GM18519 (cell line): ENCODE measurements at regions not wholly inside any gene's neighbourhood (a gene's known extent, or its start where the extent isn't known, plus 50 kb on each side); places are given as distances from the start of the nearest gene placed in this dataset.
"Not testable (repeated sequence)": the region's sequence is repeated elsewhere in the genome, so short reads cannot be mapped to it uniquely, and the experiment has no call there.

ENCODE experiments used
- ATAC-seq: cut with Tn5 transposase; IDR thresholded peaks from one replicate; pipeline ENCODE4 v1.9.1; 2021; ENCODE audit warnings: mild to moderate bottlenecking, moderate library complexity; ENCODE audit not compliant: unreplicated experiment, low FRiP score

DNA sequence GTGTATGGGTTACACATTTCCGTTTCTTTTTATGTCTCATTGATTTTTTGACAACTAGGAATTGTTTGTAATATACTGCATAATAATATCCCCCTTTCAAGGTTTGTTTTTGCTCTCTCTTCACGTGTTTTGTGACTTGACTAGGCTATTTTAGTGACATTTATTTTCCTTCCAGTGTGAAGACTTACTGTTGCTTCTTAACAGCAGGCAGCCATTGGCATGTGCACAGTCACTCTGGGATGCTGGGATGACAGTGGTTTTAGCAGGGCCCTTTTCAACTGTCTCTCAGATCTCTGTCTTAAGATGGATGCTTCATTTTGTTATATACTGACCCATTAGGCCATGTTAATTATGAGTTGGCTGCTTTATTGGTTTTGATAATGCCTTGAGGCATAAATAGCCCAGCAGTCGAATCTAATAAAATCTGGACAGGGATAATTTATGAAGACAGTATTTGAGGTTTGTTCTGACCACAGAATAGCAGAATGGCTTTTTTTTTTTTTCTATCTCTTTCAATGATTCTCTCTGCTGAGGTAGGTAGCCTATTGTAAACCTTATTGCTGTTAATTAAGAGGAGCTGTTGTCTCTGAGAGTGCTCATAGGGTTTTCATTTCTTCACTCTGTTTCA, 536.0 kb downstream of the GABRG2 start:
- ATAC-seq, result no peak

DNA sequence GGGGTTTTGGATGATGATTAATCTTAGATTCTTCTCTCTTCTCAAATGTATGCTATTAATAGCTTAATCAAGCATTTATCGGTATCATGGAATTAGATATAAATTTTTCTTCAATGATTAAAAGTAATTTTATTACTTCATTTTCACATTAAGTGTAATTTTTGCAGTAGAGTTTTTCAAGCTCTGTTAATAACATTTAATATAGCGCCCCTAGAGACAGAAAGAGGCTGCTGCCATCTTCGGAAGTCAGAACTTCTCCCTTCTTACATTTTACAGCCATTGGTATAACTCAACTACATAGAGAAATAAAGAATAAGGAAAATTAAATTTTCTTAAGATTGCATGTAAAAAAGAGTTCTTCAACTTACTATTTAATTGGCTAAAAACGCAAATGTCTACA, 540.3 kb downstream of the GABRG2 start:
- ATAC-seq, result no peak

GRCh38 chr5:162621726-162622263, 554.2 kb downstream of the GABRG2 start:
- ATAC-seq, result not testable (repeated sequence)

DNA sequence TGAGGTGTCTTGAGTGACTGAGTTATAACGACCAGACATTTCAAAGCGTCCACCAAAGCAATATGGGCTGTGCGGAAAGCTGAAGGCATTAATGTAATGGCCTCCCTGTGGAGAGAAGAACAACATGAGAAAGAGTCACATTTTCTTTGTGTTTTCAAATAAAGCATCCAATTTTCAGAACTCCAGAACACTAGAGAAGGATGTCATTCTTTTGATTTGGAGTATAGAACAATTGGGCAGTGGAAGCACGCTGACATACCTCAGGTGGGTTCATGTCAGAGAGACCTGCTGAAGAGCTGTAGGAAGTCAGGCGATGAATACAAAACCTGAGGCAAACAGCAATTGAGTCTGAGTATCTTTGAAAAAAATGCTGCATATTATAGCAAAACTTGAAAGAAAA, 556.5 kb downstream of the GABRG2 start:
- no peak for ATAC-seq

GRCh38 chr5:162637481-162637880, 569.9 kb downstream of the GABRG2 start:
- no peak for ATAC-seq

- no peak for ATAC-seq
Observed at GRCh38 chr5:162638849-162639248, 571.3 kb downstream of the GABRG2 start.

GRCh38 chr5:162641142-162641813, 573.7 kb downstream of the GABRG2 start:
- ATAC-seq, result no peak

DNA sequence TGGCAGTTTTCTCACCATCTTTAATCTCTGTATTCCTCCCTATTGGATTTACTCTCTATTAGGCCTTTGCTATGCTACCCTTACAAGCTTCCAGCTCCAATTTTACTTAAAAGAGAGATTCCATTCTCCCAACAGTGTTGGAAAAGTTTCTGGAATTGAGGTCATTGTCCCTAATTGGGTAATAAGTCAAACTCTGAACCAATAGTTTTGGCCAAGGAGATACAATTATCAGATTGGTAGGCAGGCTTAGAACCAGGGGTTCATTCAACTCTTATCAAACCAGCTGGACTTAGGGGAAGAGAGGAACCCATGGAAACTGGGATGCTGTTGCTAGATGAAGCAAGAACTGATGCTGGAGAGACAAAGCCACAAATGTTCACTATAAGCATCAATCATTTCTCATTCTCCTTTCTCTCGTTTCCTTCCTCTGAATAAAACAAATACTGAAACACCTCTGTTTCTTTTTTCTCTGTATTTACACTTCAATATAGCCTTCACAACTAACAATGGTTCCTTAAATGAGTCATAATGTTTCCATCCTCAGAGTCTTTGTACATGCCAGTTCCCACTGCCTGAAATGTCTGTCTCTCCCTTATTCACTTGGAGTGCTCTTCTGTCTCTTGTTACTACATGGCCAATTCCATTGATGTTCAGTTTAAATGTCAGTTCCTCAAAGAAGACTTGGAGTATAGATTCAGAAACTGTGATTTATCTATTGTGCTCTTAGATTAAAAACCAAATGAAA, 587.3 kb downstream of the GABRG2 start:
- no peak for ATAC-seq

- no peak for ATAC-seq
Observed at GRCh38 chr5:162657076-162657475, 589.5 kb downstream of the GABRG2 start.

GRCh38 chr5:162664846-162665245, 597.3 kb downstream of the GABRG2 start:
- no peak for ATAC-seq

GRCh38 chr5:162668926-162669325, 601.4 kb downstream of the GABRG2 start:
- ATAC-seq, result no peak

DNA sequence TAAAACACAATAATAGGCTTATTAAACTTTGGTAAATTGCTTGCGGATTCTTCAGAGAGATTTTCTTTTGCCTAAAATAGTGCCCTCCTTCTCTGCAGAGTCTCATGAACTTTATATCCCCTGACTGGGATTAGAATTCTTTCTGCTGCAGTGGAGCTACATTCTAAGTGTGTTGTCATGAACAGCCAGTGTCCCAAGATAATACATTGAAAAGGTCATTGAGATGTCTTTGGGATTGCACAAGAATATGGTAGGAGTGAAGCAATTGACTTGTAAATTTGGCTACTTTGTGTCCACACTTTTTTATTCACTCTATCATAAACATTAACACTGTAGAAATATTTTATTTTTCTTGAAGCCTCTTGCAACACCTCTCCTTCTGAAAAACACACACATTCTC, 604.5 kb downstream of the GABRG2 start:
- no peak for ATAC-seq

DNA sequence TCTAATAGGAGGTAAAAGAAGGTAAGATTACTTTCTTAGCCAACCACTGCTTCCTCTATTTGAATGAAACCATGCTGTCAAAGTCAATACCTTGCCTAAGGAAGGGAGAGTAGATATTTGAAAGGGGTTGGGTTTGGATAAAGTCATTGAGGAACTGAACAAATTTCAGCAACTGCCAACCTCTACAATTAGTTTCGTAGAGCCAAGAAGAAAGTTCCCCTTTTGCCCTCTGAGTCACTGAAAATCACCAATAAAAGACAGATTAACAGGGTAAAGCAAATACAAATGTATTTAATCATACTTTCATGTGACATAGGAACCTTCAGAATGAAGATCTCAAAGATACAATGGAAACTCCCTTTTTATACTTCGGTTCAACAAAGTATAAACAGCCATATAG, 615.7 kb downstream of the GABRG2 start:
- no peak for ATAC-seq

GRCh38 chr5:162684145-162684544, 616.6 kb downstream of the GABRG2 start:
- ATAC-seq, result no peak

DNA sequence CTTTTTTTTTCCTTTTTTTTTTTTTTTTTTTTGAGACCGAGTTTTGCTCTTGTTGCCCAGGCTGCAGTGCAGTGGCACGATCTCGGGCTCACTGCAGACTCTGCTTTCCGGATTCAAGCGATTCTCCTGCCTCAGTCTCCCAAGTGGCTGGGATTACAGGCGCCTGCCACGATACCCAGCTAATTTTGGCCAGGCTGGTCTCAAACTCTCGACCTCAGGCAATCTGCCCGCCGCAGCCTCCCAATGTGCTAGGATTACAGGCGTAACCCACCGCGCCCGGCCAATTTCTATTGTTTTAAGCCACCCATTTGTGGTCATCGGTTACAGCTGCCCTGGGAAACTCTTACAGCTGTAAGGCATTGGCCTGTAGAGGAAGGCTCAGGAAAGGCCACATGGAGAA, 617.7 kb downstream of the GABRG2 start:
- ATAC-seq, result no peak

DNA sequence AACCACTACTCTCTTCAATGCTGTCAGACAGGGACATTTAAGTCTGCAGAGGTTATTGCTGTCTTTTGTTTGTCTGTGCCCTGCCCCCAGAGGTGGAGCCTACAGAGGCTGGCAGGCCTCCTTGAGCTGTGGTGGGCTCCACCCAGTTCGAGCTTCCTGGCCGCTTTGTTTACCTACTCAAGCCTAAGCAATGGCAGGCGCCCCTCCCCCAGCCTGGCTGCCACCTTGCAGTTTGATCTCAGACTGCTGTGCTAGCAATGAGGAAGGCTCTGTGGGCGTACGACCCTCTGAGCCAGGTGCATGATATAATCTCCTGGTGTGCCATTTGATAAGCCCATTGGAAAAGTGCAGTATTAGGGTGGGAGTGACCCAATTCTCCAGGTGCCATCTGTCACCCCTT, 628.7 kb downstream of the GABRG2 start:
- ATAC-seq, result not testable (repeated sequence)

DNA sequence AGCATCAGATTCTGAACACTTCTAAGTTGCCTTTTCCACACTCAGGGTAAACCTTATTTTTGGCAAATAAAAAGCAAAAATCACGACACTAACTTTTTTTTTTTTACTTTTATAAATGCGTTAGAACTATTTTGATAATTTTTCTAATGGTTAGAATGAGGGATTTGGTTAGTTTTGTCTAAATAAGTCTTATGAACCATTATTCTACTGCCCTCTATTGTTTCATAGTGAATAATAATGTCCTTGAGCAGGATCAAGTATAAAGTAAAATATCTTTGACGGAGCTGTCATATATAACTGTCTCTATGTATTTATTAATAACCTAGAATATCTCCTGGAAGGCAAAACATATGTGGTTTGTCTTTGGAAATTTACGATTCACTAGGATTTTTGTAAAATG, 631.8 kb downstream of the GABRG2 start:
- no peak for ATAC-seq

DNA sequence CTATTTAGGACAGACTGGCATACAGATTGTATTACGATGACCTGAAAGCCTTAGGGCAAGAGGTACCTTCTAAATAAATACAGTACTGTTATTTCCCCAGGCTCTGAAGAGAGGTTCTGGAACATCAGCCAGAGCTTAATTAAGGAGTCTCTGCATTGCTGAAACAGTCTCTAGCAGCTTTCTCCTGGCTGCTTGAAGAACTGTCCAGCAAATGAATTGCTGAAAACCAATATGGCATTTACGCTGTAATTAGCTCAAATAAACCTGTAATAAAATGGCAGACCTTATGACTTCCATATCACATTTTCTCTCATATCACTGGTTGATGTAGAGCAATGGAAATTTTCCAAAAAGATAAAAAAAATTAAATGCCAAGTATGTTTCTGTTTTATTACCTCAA, 636.3 kb downstream of the GABRG2 start:
- no peak for ATAC-seq

GRCh38 chr5:162711244-162711643, 643.7 kb downstream of the GABRG2 start:
- ATAC-seq, result no peak

GRCh38 chr5:162719720-162720119, 652.1 kb downstream of the GABRG2 start:
- no peak for ATAC-seq

GRCh38 chr5:162721125-162721524, 653.6 kb downstream of the GABRG2 start:
- ATAC-seq, result no peak
